ENCODE measurements at regions not wholly inside any gene's neighbourhood (a gene's known extent, or its start where the extent isn't known, plus 50 kb on each side); places are given as distances from the start of the nearest gene placed in this dataset.

- H3K36me3 Mint-ChIP-seq (ENCODE audit: low read depth, unreplicated experiment), result no peaks in the 10 kb centered on the region
- H3K4me1 Mint-ChIP-seq (ENCODE audit: unreplicated experiment), result peaks cover 5% of the 10 kb centered on the region
- no peak overlapping the region for H3K27ac Mint-ChIP-seq (ENCODE audit: unreplicated experiment)
- no peak for DNase-seq (ENCODE audit: low spot score)
- H3K27me3 Mint-ChIP-seq (ENCODE audit: unreplicated experiment), result no peaks in the 10 kb centered on the region
- H3K4me3 Mint-ChIP-seq (ENCODE audit: unreplicated experiment), result no peak overlapping the region
- no peak for TF ChIP-seq CTCF (IDR thresholded peaks at IDR 0.05; ENCODE audit: unreplicated experiment)
- H3K9me3 Mint-ChIP-seq (ENCODE audit: unreplicated experiment), result no peaks in the 10 kb centered on the region
These were observed 265.0 kb downstream of the ADAMTS20 start for GRCh38 chr12:43286986-43287385.

GRCh38 chr12:43285159-43285598 is 266.8 kb downstream of the ADAMTS20 start:
- no peaks in the 10 kb centered on the region for H3K36me3 Mint-ChIP-seq (ENCODE audit: low read depth, unreplicated experiment)
- no peaks in the 10 kb centered on the region for H3K9me3 Mint-ChIP-seq (ENCODE audit: unreplicated experiment)
- no peak for DNase-seq (ENCODE audit: low spot score)
- no peak overlapping the region for H3K4me3 Mint-ChIP-seq (ENCODE audit: unreplicated experiment)
- peaks cover 7% of the 10 kb centered on the region for H3K4me1 Mint-ChIP-seq (ENCODE audit: unreplicated experiment)
- TF ChIP-seq CTCF (IDR thresholded peaks at IDR 0.05; ENCODE audit: unreplicated experiment), result no peak
- no peaks in the 10 kb centered on the region for H3K27me3 Mint-ChIP-seq (ENCODE audit: unreplicated experiment)
- no peak overlapping the region for H3K27ac Mint-ChIP-seq (ENCODE audit: unreplicated experiment)

GRCh38 chr12:43284486-43285158 is 267.4 kb downstream of the ADAMTS20 start:
- no peak for TF ChIP-seq CTCF (IDR thresholded peaks at IDR 0.05; ENCODE audit: unreplicated experiment)
- no peak overlapping the region for H3K27ac Mint-ChIP-seq (ENCODE audit: unreplicated experiment)
- H3K27me3 Mint-ChIP-seq (ENCODE audit: unreplicated experiment), result no peaks in the 10 kb centered on the region
- H3K4me3 Mint-ChIP-seq (ENCODE audit: unreplicated experiment), result no peak overlapping the region
- no peaks in the 10 kb centered on the region for H3K36me3 Mint-ChIP-seq (ENCODE audit: low read depth, unreplicated experiment)
- H3K4me1 Mint-ChIP-seq (ENCODE audit: unreplicated experiment), result peaks cover 7% of the 10 kb centered on the region
- no peaks in the 10 kb centered on the region for H3K9me3 Mint-ChIP-seq (ENCODE audit: unreplicated experiment)
- no peak for DNase-seq (ENCODE audit: low spot score)

- Mint-ChIP-seq H3K4me1 (ENCODE audit: unreplicated experiment) (peaks cover 9% of the 10 kb centered on the region), H3K27ac (ENCODE audit: unreplicated experiment) (no peak overlapping the region), H3K4me3 (ENCODE audit: unreplicated experiment) (no peak overlapping the region), H3K36me3 (ENCODE audit: low read depth, unreplicated experiment) (no peaks in the 10 kb centered on the region), H3K27me3 (ENCODE audit: unreplicated experiment) (no peaks in the 10 kb centered on the region), H3K9me3 (ENCODE audit: unreplicated experiment) (no peaks in the 10 kb centered on the region)
- no peak for TF ChIP-seq CTCF (IDR thresholded peaks at IDR 0.05; ENCODE audit: unreplicated experiment)
- no peak for DNase-seq (ENCODE audit: low spot score)
These were observed 268.8 kb downstream of the ADAMTS20 start for GRCh38 chr12:43283206-43283605.

GRCh38 chr12:43282106-43282505 is 269.9 kb downstream of the ADAMTS20 start:
- no peak for TF ChIP-seq CTCF (IDR thresholded peaks at IDR 0.05; ENCODE audit: unreplicated experiment)
- Mint-ChIP-seq H3K27ac (ENCODE audit: unreplicated experiment) (no peak overlapping the region), H3K4me1 (ENCODE audit: unreplicated experiment) (peaks cover 15% of the 10 kb centered on the region), H3K36me3 (ENCODE audit: low read depth, unreplicated experiment) (no peaks in the 10 kb centered on the region), H3K27me3 (ENCODE audit: unreplicated experiment) (no peaks in the 10 kb centered on the region), H3K4me3 (ENCODE audit: unreplicated experiment) (no peak overlapping the region), H3K9me3 (ENCODE audit: unreplicated experiment) (no peaks in the 10 kb centered on the region)
- no peak for DNase-seq (ENCODE audit: low spot score)

Data from endothelial cell (in vitro differentiated cells).